ENCODE measurements at regions not wholly inside any gene's neighbourhood (a gene's known extent, or its start where the extent isn't known, plus 50 kb on each side); places are given as distances from the start of the nearest gene placed in this dataset.
"Not testable (repeated sequence)": the region's sequence is repeated elsewhere in the genome, so short reads cannot be mapped to it uniquely, and the experiment has no call there.

GRCh38 chr21:19197950-19198349, 794.4 kb upstream of the TMPRSS15 start:
- TF ChIP-seq CTCF (IDR thresholded peaks at IDR 0.05): no peak
- DNase-seq (ENCODE audit: low spot score): no peak
- no peak for ATAC-seq (ENCODE audit: insufficient number of reproducible peaks, low FRiP score, low read depth)

GRCh38 chr21:19198801-19199200, 795.2 kb upstream of the TMPRSS15 start:
- Histone ChIP-seq H3K9me3 (no peaks in the 10 kb centered on the region), H3K4me3 (no peak overlapping the region), H3K27me3 (replicated peaks; ENCODE audit: insufficient read depth) (no peaks in the 10 kb centered on the region), H3K27ac (no peak overlapping the region), H3K36me3 (no peaks in the 10 kb centered on the region), H3K4me1 (ENCODE audit: control insufficient read depth in 1 of 2, low read depth in 2 of 2) (no peaks in the 10 kb centered on the region)
- no peak for DNase-seq (ENCODE audit: low spot score)
- ATAC-seq (ENCODE audit: insufficient number of reproducible peaks, low FRiP score, low read depth): no peak
- no peak for TF ChIP-seq CTCF (IDR thresholded peaks at IDR 0.05)

More at GRCh38 chr21:19197950-19198349, 794.4 kb upstream of the TMPRSS15 start:
- no peaks in the 10 kb centered on the region for H3K9me3 ChIP-seq
- no peaks in the 10 kb centered on the region for H3K36me3 ChIP-seq
- H3K27me3 ChIP-seq (replicated peaks; ENCODE audit: insufficient read depth): no peaks in the 10 kb centered on the region
- no peaks in the 10 kb centered on the region for H3K4me1 ChIP-seq (ENCODE audit: control insufficient read depth in 1 of 2, low read depth in 2 of 2)
- H3K4me3 ChIP-seq: no peak overlapping the region
- no peak overlapping the region for H3K27ac ChIP-seq

- Histone ChIP-seq H3K4me3 (no peak overlapping the region), H3K9me3 (no peaks in the 10 kb centered on the region), H3K27me3 (replicated peaks; ENCODE audit: insufficient read depth) (no peaks in the 10 kb centered on the region), H3K27ac (no peak overlapping the region), H3K4me1 (ENCODE audit: control insufficient read depth in 1 of 2, low read depth in 2 of 2) (no peaks in the 10 kb centered on the region), H3K36me3 (no peaks in the 10 kb centered on the region)
- no peak for ATAC-seq (ENCODE audit: insufficient number of reproducible peaks, low FRiP score, low read depth)
- no peak for DNase-seq (ENCODE audit: low spot score)
- TF ChIP-seq CTCF (IDR thresholded peaks at IDR 0.05): no peak
Observed at GRCh38 chr21:19218163-19218562, 814.6 kb upstream of the TMPRSS15 start.

- Histone ChIP-seq H3K27me3 (replicated peaks; ENCODE audit: insufficient read depth) (no peaks in the 10 kb centered on the region), H3K27ac (no peak overlapping the region), H3K9me3 (no peaks in the 10 kb centered on the region), H3K36me3 (no peaks in the 10 kb centered on the region), H3K4me3 (no peak overlapping the region), H3K4me1 (ENCODE audit: control insufficient read depth in 1 of 2, low read depth in 2 of 2) (no peaks in the 10 kb centered on the region)
- DNase-seq (ENCODE audit: low spot score) (no peak), ATAC-seq (ENCODE audit: insufficient number of reproducible peaks, low FRiP score, low read depth) (no peak)
- no peak for TF ChIP-seq CTCF (IDR thresholded peaks at IDR 0.05)
Observed at GRCh38 chr21:19224090-19224489, 820.5 kb upstream of the TMPRSS15 start.

GRCh38 chr21:19228226-19228625, 824.6 kb upstream of the TMPRSS15 start:
- no peaks in the 10 kb centered on the region for H3K4me1 ChIP-seq (ENCODE audit: control insufficient read depth in 1 of 2, low read depth in 2 of 2)
- ATAC-seq (ENCODE audit: insufficient number of reproducible peaks, low FRiP score, low read depth) (no peak), DNase-seq (ENCODE audit: low spot score) (no peak)
- TF ChIP-seq CTCF (IDR thresholded peaks at IDR 0.05): no peak
- no peak overlapping the region for H3K4me3 ChIP-seq
- no peaks in the 10 kb centered on the region for H3K9me3 ChIP-seq
- H3K27ac ChIP-seq: no peak overlapping the region
- no peaks in the 10 kb centered on the region for H3K27me3 ChIP-seq (replicated peaks; ENCODE audit: insufficient read depth)
- no peaks in the 10 kb centered on the region for H3K36me3 ChIP-seq

GRCh38 chr21:19233841-19234240, 830.3 kb upstream of the TMPRSS15 start:
- not testable (repeated sequence) for H3K27me3 ChIP-seq (replicated peaks; ENCODE audit: insufficient read depth); ATAC-seq (ENCODE audit: insufficient number of reproducible peaks, low FRiP score, low read depth); H3K27ac ChIP-seq; H3K4me3 ChIP-seq; DNase-seq (ENCODE audit: low spot score); H3K36me3 ChIP-seq; H3K9me3 ChIP-seq; H3K4me1 ChIP-seq (ENCODE audit: control insufficient read depth in 1 of 2, low read depth in 2 of 2)
